Fibroblast of gingiva (primary cell): ENCODE measurements at regions not wholly inside any gene's neighbourhood (a gene's known extent, or its start where the extent isn't known, plus 50 kb on each side); places are given as distances from the start of the nearest gene placed in this dataset.

ENCODE experiments used
- DNase-seq: peaks from one replicate; pipeline ENCODE4 v3.0.0-alpha.2; 2011; ENCODE audit warnings: low read depth

GRCh38 chr13:40189898-40190630 lies 476.4 kb downstream of the FOXO1 start:
- peak; percentile 5 for DNase-seq

- DNase-seq: peak; percentile 67
These were observed 475.8 kb downstream of the FOXO1 start for GRCh38 chr13:40190641-40191100.

- no peak for DNase-seq
These were observed 475.1 kb downstream of the FOXO1 start for GRCh38 chr13:40191186-40191980.

- no peak for DNase-seq
These were observed 474.0 kb downstream of the FOXO1 start for GRCh38 chr13:40192452-40192851.

- DNase-seq: no peak
These were observed 473.6 kb downstream of the FOXO1 start for GRCh38 chr13:40192858-40193257.

GRCh38 chr13:40193286-40194223 lies 472.9 kb downstream of the FOXO1 start:
- peak; percentile 66 for DNase-seq

GRCh38 chr13:40194224-40194806 lies 472.1 kb downstream of the FOXO1 start:
- no peak for DNase-seq

GRCh38 chr13:40197049-40197448 lies 469.4 kb downstream of the FOXO1 start:
- no peak for DNase-seq

GRCh38 chr13:40197936-40198595 lies 468.4 kb downstream of the FOXO1 start:
- DNase-seq: no peak

GRCh38 chr13:40200273-40200978 lies 466.0 kb downstream of the FOXO1 start:
- DNase-seq: no peak

GRCh38 chr13:40204246-40204645 lies 462.2 kb downstream of the FOXO1 start:
- DNase-seq: no peak

GRCh38 chr13:40205771-40206240 lies 460.6 kb downstream of the FOXO1 start:
- DNase-seq: no peak

GRCh38 chr13:40206241-40207000 lies 460.0 kb downstream of the FOXO1 start:
- DNase-seq: peak; percentile 5

GRCh38 chr13:40207001-40207478 lies 459.4 kb downstream of the FOXO1 start:
- DNase-seq: no peak

GRCh38 chr13:40208517-40208916 lies 457.9 kb downstream of the FOXO1 start:
- no peak for DNase-seq

- DNase-seq: no peak
These were observed 455.4 kb downstream of the FOXO1 start for GRCh38 chr13:40210865-40211585.

- DNase-seq: no peak
These were observed 454.9 kb downstream of the FOXO1 start for GRCh38 chr13:40211586-40211968.

- no peak for DNase-seq
These were observed 452.7 kb downstream of the FOXO1 start for GRCh38 chr13:40213779-40214178.

GRCh38 chr13:40215311-40215710 lies 451.1 kb downstream of the FOXO1 start:
- no peak for DNase-seq
